ENCODE measurements at regions not wholly inside any gene's neighbourhood (a gene's known extent, or its start where the extent isn't known, plus 50 kb on each side); places are given as distances from the start of the nearest gene placed in this dataset.

- TF ChIP-seq CTCF (IDR thresholded peaks at IDR 0.05) (peak; percentile 88), EZH2phosphoT487 (IDR thresholded peaks at IDR 0.05) (no peak)
Observed at GRCh38 chr20:60851826-60852704, 400.0 kb upstream of the CDH4 start.
